HG03378 (cell line): ENCODE measurements at regions not wholly inside any gene's neighbourhood (a gene's known extent, or its start where the extent isn't known, plus 50 kb on each side); places are given as distances from the start of the nearest gene placed in this dataset.
"Not testable (repeated sequence)": the region's sequence is repeated elsewhere in the genome, so short reads cannot be mapped to it uniquely, and the experiment has no call there.

Experiments used
- ATAC-seq: cut with Tn5 transposase; IDR thresholded peaks from one replicate; pipeline ENCODE4 v1.9.1; 2021; ENCODE audit warnings: mild to moderate bottlenecking, moderate library complexity; ENCODE audit not compliant: unreplicated experiment

DNA sequence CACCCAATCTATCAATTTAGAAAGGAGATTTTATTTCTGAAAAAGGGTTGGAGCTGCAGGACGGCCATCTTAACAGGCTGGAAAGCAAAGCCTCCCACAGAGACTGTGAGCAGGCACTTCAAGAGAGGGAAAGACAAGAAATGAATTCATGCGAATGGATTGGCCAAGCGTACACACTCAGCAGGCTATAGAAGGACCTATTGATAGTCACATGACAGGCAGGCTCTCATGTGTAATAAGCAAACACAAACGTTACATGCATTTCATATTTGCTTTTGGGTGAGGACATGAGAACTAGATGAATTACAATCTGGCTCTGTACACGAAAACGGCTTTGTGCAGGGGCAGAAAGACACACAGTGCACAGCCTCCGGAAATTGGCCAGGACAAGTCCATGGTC lies 83.9 kb upstream of the GOLGA6L6 start:
- ATAC-seq: not testable (repeated sequence)

DNA sequence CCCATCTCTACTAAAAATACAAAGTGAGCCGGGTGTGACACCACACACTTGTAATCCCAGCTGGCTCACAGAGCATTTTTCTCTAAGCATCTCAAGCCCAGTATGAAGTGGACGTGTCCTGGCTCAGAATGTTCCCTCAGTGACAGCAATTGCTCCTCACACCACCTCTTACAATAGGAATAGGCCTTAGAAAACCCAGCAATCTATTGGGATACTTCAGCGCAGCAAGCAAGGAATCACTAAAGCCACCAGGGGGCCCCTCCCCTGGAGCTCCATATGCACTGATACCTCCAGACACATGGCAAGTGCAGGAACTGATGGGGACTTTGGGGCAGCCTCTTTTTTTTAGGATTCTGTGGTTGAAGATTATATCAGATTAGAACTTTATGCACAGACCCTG lies 82.5 kb upstream of the GOLGA6L6 start:
- not testable (repeated sequence) for ATAC-seq

DNA sequence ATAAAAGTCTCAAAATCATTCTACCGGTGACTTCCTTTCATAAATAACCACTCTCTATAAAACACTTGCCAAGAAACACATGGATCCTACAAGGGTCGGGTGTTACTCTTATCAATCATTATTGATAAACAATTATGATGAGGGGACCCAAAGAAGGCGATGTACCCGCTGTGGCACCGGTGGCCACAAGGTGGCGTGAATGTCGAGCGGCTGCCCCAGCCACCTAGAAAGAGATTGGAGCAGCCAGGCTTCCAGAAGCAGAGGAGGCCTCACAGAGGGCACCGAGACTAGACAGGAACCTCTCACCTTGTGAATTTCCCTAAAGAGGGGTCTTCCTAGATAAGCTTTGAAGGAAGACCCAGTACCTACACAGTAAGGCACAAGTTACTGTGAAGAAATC lies 80.5 kb upstream of the GOLGA6L6 start:
- ATAC-seq: peak; percentile 73

DNA sequence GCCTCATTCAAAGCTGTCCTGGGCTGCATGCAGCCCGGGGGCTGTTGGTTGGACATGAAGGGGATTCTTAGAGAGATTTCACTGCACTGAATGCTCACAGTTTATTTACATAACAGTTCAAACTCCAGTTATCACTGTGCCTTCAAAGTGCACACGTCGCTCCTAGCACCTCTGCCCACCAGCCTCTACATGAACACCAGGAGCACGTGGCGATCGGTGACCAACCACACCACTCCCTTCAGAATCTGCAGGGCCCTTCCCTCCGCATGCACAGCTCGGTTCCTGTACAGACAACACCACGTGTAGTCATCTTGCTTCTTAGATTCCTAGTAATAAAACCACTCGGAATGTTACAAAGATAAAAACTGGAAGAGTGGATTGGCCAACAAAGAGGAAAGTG lies 72.9 kb upstream of the GOLGA6L6 start:
- not testable (repeated sequence) for ATAC-seq

DNA sequence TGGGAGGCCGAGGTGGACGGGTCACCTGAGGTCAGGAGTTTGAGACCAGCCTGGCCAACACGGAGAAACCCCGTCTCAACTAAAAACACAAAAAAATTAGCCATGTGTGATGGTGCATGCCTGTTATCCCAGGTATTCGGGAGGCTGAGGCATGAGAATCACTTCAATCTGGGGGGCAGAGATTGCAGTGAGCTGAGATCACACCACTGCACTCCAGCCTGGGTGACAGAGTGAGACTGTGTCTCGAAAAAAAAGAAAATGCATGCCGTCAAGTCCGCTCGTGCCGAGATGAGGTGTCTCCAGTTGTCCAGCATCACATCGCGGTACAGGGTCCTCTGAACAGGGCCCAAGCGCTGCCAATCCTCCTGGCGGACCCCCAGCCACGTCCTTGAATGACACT lies 71.2 kb upstream of the GOLGA6L6 start:
- not testable (repeated sequence) for ATAC-seq

DNA sequence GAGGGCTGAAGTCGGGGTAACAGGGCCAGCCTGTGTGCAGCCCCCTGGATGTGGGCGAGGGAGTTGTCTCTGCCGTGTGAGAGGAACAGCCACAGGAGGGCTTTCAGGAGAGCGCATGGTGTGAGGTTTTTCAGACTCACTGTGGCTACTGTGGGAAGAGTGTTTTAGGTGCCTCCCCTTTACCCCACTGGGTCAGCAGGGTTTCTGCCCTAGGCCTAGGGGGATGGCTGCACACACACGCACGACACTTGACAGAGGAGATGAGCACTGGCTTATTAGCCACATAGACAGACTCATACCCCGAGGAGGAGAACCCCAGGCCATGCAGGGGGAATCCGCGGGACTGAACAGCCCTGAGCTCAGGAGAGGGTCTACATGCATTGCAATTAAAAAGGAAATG lies 70.8 kb upstream of the GOLGA6L6 start:
- not testable (repeated sequence) for ATAC-seq

DNA sequence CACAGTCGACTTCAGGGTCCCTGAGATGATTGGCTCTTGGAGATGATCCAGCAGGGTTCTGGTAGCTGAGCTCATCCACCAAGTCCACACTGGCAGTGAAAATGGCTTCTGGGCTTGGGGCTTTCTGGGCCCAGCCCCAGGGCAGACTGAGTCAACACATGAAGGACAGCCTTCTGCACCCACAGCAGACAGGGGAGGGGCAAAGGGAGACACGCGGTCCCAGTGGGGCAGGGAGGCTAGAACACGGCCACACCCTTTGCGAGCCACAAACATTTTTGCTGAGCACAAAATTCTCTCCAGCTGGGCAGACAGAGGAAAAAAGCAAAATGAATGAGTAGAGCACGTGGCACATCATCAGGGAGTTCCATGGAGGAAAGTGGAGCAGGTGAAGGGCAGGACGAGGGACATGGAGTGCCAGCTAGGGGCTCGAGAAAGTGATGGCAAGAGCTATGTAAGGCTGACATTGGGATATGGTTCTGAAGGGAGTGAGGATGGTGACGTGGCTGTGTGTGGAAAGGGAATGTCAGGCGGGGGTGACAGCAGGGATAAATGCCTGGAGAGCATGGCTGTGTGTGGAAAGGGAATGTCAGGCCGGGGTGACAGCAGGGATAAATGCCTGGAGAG lies 70.2 kb upstream of the GOLGA6L6 start:
- not testable (repeated sequence) for ATAC-seq

DNA sequence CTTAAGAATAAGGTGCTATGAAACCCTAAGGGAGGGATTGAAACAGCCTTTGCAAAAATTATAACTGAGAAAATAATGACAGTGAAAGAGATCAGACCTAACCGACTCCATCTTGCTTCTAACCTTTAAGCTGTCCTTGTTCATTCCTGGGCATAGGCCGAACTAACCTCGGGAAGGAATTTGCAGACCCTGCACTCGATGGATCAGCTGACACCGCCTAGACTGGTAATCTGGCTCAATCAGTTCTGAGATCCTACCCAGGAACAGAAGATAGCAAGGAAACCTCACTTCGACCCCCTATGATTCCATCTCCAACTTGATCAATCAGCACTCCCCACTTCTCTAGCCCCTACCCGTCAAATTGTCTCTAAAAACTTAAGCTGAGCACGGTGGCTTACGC lies 66.6 kb upstream of the GOLGA6L6 start:
- ATAC-seq: not testable (repeated sequence)

DNA sequence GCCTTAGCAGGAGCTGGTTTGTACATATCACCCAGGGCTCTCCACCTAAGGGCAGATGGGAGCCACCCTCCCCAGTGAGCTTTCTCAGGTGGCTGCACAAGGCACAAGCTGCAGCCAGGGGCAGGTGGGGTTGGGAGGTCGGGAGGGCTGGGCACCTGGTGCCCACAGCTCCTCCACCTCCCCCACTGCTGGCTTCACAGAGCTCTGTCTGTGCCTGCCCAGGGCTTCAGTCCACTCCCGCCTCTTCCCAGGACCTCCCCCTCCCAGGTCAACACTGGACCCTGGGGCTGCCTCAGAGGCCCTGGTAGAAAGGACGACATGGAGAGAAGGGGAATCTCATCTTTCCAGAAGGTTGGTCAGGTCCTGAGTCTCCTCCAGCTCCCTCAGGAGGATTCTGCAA lies 55.6 kb upstream of the GOLGA6L6 start:
- ATAC-seq: not testable (repeated sequence)

DNA sequence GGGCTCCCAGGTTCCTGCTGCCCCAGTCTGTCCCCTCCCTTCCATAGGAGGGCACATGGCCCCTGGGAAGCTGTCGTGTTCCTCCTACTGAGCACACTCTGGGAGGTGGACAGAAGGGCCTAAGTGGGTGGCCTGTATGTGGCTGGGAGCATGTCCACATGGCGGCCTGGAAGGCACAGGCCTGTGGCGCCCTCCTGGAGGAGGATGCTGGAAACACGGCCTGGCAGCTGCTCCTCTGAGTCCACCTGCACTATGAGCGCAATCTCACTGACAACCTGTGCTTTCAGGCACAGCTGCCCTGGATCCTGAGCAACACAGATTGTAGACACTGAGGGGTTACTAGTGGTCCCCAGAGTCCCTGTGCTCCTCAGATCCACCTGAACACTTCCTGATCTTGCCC lies 52.6 kb upstream of the GOLGA6L6 start:
- ATAC-seq: not testable (repeated sequence)

DNA sequence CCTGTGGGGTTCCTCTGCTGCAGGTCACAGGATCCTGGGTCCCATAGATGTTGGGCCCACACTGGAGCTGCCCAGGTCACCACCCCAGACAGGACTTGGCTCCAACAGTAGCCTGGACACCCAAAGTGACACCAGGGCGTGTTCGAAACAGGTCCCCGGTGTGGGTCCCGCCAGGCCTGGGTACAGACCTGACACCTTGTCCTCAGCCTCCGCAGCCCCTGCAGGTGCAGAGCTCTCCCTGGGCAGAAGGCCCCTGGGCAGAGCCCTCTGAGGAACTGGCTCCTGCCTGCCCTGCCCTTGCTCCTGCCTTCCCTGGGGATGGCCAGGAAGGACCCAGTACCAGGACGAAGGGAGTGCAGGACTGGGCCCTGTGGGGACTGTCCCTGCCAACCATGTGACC lies 50.3 kb upstream of the GOLGA6L6 start:
- ATAC-seq: not testable (repeated sequence)
